NB4 (cell line): ENCODE measurements at regions not wholly inside any gene's neighbourhood (a gene's known extent, or its start where the extent isn't known, plus 50 kb on each side); places are given as distances from the start of the nearest gene placed in this dataset.

Experiments
- CTCF ChIP-seq: IDR thresholded peaks from one replicate; pipeline ENCODE4 v1.5.1; 2012; ENCODE audit warnings: low read depth, low read length
- MAX ChIP-seq: IDR thresholded peaks from 2 replicates; pipeline ENCODE4 v1.6.1; 2011; ENCODE audit warnings: low read depth, low read length
- POLR2A ChIP-seq: IDR thresholded peaks from 2 replicates; pipeline ENCODE4 v1.6.1; 2011; ENCODE audit warnings: mild to moderate bottlenecking; ENCODE audit not compliant: insufficient read length; ENCODE audit errors: extremely low read depth

DNA sequence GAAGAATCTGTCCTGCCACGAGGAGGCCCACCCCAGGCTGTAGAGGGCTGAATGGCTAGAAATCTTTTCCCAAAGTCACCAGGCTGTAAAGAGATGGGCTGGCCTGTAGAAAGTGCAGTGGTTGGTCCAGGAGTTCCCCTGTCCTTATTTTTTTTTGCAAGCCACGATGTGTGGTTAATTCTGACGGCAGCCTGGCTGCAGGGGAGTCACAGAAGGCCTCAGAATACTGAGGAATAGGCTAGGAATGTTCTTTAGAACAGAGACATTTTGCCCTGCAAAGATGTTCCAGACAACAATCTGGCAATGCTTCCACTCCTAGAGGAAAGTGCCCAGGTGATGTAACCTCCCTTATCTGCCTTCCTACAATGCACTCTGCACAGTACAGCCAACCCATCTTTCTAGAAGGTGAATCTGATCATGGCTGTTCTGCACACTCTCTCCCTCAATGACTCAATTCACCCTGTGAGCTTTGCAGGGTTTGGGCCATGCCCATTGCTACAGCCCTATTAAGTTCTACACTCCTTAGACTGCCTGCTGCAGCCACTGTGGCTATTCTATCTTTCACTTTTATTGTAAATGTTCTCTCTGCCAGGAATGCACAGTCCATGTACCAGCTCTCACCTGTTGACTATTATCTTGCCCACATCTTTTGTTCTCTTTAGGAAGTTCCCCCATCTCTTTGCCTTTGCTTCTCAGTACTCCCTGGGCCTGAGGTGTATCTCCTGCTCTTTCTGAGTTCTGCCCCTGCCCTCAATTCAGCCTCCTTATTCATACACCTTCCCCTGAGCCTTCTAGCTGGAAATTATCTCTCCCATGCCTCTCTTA, 377.8 kb upstream of the CLINT1 start:
- TF ChIP-seq CTCF: no peak
- TF ChIP-seq POLR2A: no peak
- TF ChIP-seq MAX: no peak
